ENCODE measurements at regions not wholly inside any gene's neighbourhood (a gene's known extent, or its start where the extent isn't known, plus 50 kb on each side); places are given as distances from the start of the nearest gene placed in this dataset.

DNA sequence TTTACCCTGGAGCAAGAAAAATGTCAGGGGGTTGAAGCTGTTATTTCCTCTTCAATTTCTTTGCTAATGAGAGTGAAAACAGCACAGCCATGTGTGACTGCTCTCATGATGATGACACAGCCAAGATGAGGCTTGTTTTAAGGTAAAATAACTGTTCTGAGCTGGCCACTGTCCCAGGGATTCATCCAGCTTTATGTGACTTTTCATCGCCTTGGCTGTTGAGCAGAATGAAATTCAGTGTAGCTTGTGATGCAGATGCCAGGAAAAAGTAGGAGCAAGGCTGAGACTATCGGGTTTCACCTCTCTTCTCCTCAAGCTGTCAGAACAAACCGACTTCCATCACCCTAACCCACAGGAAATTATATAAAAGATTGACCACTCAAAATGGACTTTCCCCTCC is 361.8 kb upstream of the CDH5 start:
- H3K4me1 Mint-ChIP-seq: no peaks in the 10 kb centered on the region
- DNase-seq (no peak), ATAC-seq (no peak)
- H3K27me3 Mint-ChIP-seq: no peaks in the 10 kb centered on the region
- H3K4me3 Mint-ChIP-seq: no peak overlapping the region
- H3K36me3 Mint-ChIP-seq (ENCODE audit: low read depth): no peaks in the 10 kb centered on the region
- no peak overlapping the region for H3K27ac Mint-ChIP-seq
- no peaks in the 10 kb centered on the region for H3K9me3 ChIP-seq (ENCODE audit: control insufficient read depth, low read length, poor library complexity, severe bottlenecking)

DNA sequence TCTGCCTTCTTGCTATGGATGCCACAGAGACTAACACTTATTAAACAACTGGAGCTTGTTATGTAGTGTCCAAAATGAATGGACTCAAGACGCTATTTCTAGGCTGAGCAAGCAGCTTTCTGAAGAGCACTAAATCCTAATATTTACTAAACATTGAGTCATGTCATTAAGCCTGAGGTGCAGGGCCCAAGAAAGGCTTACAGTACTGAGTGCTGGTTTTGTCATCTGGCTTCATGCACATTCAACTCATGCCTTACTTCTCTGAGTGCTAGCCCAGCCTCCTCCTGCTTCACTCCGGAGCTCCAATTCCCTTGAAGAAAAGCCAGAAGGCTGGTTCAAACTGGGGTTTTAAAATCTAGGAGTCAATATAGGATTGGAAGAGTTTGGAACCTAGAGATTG is 363.3 kb upstream of the CDH5 start:
- Mint-ChIP-seq H3K27ac (no peak overlapping the region), H3K4me3 (no peak overlapping the region), H3K4me1 (no peaks in the 10 kb centered on the region), H3K36me3 (ENCODE audit: low read depth) (no peaks in the 10 kb centered on the region), H3K27me3 (no peaks in the 10 kb centered on the region)
- no peak for ATAC-seq
- no peaks in the 10 kb centered on the region for H3K9me3 ChIP-seq (ENCODE audit: control insufficient read depth, low read length, poor library complexity, severe bottlenecking)
- no peak for DNase-seq

DNA sequence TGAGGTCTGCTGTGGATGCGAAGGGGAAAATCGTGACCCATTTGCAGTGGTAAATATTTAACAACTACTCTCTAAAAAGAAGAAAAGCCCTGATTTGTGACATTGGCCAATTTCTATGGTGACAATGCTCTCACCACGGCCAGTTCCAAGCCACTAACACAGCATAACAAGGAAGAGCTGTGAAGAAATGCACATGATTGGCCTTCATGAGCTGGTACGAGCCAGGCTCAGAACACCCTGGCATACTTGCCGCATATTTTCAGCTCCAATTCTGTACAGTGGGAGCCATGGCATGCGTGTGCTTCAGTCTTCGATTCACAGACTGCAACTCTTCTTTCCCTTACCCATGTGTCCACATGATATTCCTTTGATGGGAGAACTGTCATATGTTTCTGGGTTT is 363.9 kb upstream of the CDH5 start:
- H3K4me1 Mint-ChIP-seq: no peaks in the 10 kb centered on the region
- no peak overlapping the region for H3K4me3 Mint-ChIP-seq
- H3K27ac Mint-ChIP-seq: no peak overlapping the region
- no peaks in the 10 kb centered on the region for H3K27me3 Mint-ChIP-seq
- H3K9me3 ChIP-seq (ENCODE audit: control insufficient read depth, low read length, poor library complexity, severe bottlenecking): no peaks in the 10 kb centered on the region
- ATAC-seq: no peak
- DNase-seq: no peak
- H3K36me3 Mint-ChIP-seq (ENCODE audit: low read depth): no peaks in the 10 kb centered on the region

DNA sequence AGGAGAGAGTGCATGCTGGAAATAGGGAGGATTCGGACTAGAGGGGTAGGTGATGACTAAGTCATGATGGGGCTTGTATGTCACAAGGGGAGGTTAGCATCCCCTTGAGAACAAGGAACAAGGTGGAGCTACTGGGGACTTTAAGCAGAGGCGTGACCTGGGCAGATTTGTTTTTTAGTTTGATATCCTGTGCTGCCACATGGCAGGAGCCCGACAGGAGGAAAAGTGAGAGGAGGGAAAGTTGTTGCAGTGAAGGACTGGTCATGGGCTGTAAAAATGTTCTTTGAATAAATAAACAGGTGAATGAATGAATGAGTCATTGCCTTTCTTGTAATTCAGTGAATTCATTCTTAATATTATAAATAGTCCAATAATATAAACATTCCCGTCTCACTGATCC is 365.1 kb upstream of the CDH5 start:
- H3K9me3 ChIP-seq (ENCODE audit: control insufficient read depth, low read length, poor library complexity, severe bottlenecking): no peaks in the 10 kb centered on the region
- ATAC-seq (no peak), DNase-seq (no peak)
- H3K36me3 Mint-ChIP-seq (ENCODE audit: low read depth): no peaks in the 10 kb centered on the region
- no peak overlapping the region for H3K27ac Mint-ChIP-seq
- H3K4me3 Mint-ChIP-seq: no peak overlapping the region
- H3K4me1 Mint-ChIP-seq: no peaks in the 10 kb centered on the region
- no peaks in the 10 kb centered on the region for H3K27me3 Mint-ChIP-seq

DNA sequence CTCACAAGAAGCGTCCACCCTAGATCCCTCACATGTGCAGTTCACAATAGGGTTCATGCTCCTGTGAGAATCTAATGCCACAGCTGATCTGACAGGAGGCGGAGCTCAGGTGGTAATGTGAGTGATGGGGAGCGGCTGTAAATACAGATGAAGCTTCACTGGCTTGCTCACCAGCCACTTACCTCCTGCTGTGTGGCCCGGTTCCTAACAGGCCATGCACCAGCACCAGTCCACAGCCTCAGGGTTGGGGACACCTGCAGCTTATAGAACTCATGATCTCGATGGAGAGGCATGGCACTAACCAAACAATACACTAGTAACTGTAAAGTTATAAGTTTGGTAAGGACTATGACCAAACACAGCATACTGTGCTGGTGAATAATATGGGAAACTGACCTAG is 368.0 kb upstream of the CDH5 start:
- no peak overlapping the region for H3K27ac Mint-ChIP-seq
- no peak overlapping the region for H3K4me3 Mint-ChIP-seq
- no peaks in the 10 kb centered on the region for H3K9me3 ChIP-seq (ENCODE audit: control insufficient read depth, low read length, poor library complexity, severe bottlenecking)
- no peaks in the 10 kb centered on the region for H3K27me3 Mint-ChIP-seq
- DNase-seq: no peak
- H3K4me1 Mint-ChIP-seq: no peaks in the 10 kb centered on the region
- no peaks in the 10 kb centered on the region for H3K36me3 Mint-ChIP-seq (ENCODE audit: low read depth)
- ATAC-seq: no peak

DNA sequence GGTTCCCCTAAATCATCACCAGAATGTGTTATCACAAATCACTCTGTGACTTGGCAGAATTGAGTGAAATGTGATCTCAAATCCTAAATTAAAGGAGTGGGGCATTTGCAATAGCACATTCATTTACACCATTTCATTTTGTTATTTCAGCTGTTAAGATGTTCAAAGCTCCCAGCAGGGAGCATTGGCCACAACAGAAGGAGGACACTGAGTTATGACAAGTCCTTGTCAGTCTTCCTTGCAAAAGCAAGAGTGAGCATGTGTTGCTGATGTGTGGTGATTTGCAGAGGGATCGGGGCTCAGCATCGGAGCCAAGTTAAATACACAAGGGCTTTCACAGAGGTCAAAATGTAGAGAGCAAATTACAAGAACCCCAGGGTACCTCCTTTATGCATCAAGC is 372.2 kb upstream of the CDH5 start:
- ATAC-seq (no peak), DNase-seq (no peak)
- Mint-ChIP-seq H3K4me3 (no peak overlapping the region), H3K27ac (no peak overlapping the region), H3K27me3 (no peaks in the 10 kb centered on the region), H3K4me1 (no peaks in the 10 kb centered on the region), H3K36me3 (ENCODE audit: low read depth) (no peaks in the 10 kb centered on the region)
- H3K9me3 ChIP-seq (ENCODE audit: control insufficient read depth, low read length, poor library complexity, severe bottlenecking): no peaks in the 10 kb centered on the region

DNA sequence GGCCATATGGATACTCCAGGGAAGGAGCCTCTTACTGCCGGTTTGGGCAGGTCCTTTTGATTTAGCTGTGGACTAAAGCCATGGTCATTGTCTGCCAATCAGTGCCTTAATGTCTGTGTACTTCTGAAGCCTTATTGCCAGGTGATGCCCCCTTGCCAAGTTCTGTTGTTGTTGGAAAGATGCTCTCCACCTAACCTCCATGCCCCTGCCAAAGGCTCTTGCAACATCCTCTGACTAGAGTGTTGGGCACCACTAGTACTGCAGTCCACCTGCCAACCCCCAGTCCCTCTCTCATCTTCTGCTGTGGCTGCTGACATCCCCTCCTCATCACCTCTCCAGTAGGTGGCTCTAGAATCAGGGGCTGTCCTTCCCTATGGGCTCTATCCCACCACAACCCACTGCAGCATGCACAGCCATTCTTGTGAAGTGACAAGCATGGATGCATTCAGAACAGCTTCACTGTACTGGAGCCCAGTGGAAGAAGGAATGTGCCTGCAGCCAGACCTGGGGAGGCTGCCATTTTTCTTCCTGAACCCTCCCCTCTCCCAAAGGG is 375.3 kb upstream of the CDH5 start:
- no peaks in the 10 kb centered on the region for H3K9me3 ChIP-seq (ENCODE audit: control insufficient read depth, low read length, poor library complexity, severe bottlenecking)
- DNase-seq: no peak
- H3K4me3 Mint-ChIP-seq: no peak overlapping the region
- ATAC-seq: no peak
- no peaks in the 10 kb centered on the region for H3K27me3 Mint-ChIP-seq
- H3K27ac Mint-ChIP-seq: no peak overlapping the region
- H3K4me1 Mint-ChIP-seq: no peaks in the 10 kb centered on the region
- no peaks in the 10 kb centered on the region for H3K36me3 Mint-ChIP-seq (ENCODE audit: low read depth)

DNA sequence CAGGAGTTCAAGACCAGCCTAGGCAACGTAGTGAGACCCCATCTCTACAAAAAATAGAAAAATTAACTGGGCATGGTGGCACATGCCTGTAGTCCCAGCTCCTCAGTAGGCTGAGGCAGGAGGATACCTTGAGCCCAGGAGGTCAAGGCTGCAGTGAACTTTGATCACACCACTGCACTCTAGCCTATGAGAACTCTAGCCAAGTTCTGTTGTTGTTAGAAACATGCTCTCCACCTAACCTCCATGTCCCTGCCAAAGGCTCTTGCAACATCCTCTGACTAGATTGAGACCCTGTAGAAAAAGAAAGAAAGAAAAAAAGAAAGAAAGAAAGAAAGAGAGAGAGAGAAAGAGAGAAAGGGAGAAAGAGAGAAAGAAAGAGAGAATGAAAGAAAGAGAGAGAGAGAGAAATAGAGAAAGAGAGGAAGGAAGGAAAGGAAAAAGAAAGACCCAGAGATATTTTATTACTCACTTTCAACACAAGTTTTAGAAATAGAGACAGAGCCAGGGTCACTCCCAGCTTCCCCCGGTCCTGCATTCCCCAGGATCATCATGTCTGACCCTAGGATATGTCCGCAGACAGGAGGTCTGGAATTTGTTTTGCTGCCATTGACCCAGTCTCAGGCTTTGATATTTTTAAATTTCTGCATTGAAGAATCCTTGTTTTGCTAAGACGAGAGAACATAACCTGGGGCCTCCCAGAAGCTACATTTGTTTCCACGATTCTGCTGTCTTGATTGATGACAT is 376.5 kb upstream of the CDH5 start:
- H3K4me3 Mint-ChIP-seq: no peak overlapping the region
- H3K27me3 Mint-ChIP-seq: no peaks in the 10 kb centered on the region
- H3K4me1 Mint-ChIP-seq: no peaks in the 10 kb centered on the region
- ATAC-seq (no peak), DNase-seq (no peak)
- H3K36me3 Mint-ChIP-seq (ENCODE audit: low read depth): no peaks in the 10 kb centered on the region
- no peaks in the 10 kb centered on the region for H3K9me3 ChIP-seq (ENCODE audit: control insufficient read depth, low read length, poor library complexity, severe bottlenecking)
- H3K27ac Mint-ChIP-seq: no peak overlapping the region

DNA sequence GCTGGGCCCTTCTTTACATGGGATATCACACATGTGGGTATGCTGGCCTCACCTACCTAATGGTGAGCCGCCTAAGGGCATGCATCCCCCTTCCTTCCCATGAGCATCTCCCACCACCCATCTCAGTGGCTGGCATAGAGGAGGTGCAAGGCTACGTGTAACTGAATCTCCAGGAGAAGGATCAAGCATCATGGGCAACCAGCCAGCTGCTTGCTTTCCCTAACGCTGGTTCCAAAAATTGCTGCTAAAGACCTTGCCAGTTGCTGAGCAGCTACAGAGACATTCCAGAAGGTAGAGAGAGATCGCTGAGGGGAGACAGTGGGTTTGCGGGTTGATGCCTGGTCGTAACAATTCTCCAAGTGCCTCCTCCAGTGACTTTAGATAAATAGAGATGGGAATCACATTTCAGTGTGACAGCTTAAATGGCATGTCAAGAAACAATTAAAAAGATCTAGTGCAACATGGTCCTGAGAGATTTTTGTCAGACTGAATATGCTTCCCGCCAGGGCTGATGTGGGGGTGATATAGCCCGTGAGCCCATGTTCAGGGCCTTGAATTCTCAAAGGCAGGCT is 378.4 kb upstream of the CDH5 start:
- H3K27ac Mint-ChIP-seq: no peak overlapping the region
- no peak overlapping the region for H3K4me3 Mint-ChIP-seq
- ATAC-seq: no peak
- H3K4me1 Mint-ChIP-seq: no peaks in the 10 kb centered on the region
- no peaks in the 10 kb centered on the region for H3K36me3 Mint-ChIP-seq (ENCODE audit: low read depth)
- peaks cover 2% of the 10 kb centered on the region for H3K27me3 Mint-ChIP-seq
- no peaks in the 10 kb centered on the region for H3K9me3 ChIP-seq (ENCODE audit: control insufficient read depth, low read length, poor library complexity, severe bottlenecking)
- no peak for DNase-seq

DNA sequence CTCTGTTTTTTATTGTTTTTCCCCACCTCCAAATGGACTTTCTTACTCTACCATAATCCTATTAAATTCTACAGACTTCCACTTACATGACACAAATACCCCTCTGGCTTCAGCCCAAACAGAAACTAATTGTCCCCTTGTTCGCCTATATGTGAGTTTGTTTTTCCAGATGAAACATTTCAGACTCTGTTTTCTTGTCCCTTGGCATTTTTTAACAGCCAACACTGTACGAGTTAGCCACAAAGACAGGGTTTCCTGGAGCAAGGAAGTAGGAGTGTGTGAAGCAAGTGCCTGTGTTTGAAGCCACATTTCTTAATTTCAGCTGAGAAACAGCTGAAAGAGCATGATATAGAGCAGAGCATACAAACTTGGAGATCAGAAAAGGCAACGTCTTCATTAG is 382.2 kb upstream of the CDH5 start:
- H3K9me3 ChIP-seq (ENCODE audit: control insufficient read depth, low read length, poor library complexity, severe bottlenecking): no peaks in the 10 kb centered on the region
- no peaks in the 10 kb centered on the region for H3K4me1 Mint-ChIP-seq
- ATAC-seq (no peak), DNase-seq (no peak)
- no peaks in the 10 kb centered on the region for H3K36me3 Mint-ChIP-seq (ENCODE audit: low read depth)
- H3K27ac Mint-ChIP-seq: no peak overlapping the region
- peaks cover 8% of the 10 kb centered on the region for H3K27me3 Mint-ChIP-seq
- H3K4me3 Mint-ChIP-seq: no peak overlapping the region

DNA sequence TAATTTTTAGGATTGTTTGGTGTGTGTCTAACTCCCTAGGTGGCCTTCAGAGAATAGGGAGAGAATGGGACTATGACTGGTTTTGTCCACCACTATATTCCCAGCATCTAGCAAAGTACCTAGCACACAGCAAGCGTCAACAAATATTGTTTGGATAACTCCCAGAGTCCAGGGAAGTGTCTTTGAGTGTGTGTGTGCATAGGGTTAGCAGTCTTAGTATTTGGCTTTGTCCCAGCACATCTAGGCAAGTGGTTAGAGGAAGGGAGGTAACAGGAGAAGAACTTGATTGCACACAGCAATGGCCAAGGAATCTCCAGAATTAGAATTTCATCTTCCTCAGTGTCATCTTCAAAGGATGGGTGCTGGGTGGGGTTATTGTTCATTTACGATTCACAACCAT is 385.4 kb upstream of the CDH5 start:
- Mint-ChIP-seq H3K27me3 (peaks cover 8% of the 10 kb centered on the region), H3K4me1 (no peaks in the 10 kb centered on the region), H3K36me3 (ENCODE audit: low read depth) (no peaks in the 10 kb centered on the region), H3K27ac (no peak overlapping the region), H3K4me3 (no peak overlapping the region)
- DNase-seq (no peak), ATAC-seq (no peak)
- no peaks in the 10 kb centered on the region for H3K9me3 ChIP-seq (ENCODE audit: control insufficient read depth, low read length, poor library complexity, severe bottlenecking)

DNA sequence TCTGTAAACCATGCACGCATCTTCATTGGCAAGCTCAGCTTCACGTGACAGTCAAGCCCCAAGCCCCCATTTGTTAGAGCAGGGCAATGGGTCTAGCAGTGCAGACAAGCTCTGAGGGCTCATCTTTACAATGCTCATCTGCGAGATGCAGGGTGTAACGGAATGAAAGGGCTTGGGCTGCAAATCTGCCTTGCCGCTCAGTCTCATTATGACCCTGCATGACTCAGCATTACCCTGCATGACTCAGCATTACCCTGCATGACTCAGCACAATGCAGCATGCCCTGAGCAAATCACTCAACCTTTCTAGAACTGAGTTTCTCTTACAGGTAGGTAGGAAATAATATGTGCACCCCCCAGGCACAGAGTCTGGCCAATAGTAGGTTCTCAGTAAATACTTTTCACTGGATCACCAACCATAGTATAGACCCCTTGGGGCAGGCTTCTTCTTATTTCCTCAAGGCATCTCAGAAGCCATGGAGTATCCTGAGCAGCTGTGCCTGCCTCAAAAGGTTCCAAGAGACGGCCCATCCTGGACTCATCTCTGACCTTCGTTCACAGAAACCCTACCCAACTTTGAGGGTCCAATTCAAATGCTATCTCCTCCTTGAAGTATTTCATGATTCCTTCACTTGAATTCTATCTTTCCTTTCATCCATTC is 391.3 kb upstream of the CDH5 start:
- Mint-ChIP-seq H3K27ac (no peak overlapping the region), H3K4me3 (no peak overlapping the region), H3K36me3 (ENCODE audit: low read depth) (no peaks in the 10 kb centered on the region), H3K27me3 (no peaks in the 10 kb centered on the region), H3K4me1 (no peaks in the 10 kb centered on the region)
- no peaks in the 10 kb centered on the region for H3K9me3 ChIP-seq (ENCODE audit: control insufficient read depth, low read length, poor library complexity, severe bottlenecking)
- ATAC-seq (no peak), DNase-seq (no peak)

DNA sequence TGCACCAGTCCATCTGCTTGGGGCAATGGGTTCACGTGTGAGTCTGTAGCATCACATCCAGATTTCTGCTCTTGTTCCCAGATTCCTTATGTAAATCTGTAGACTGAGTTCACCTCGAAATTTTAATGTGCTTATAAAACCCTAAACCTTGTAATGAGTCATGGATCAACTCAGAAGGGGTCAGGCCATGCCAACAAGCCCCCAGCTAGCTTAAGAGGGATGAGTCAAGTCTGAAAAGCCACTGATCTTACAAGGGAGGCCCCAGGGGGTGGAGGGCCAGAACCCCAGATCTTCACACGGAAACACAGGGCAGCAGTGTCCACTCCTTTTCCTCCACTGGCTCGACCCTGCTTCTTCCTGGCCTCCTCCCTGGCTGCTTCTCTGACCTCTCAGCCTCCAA is 399.1 kb upstream of the CDH5 start:
- Mint-ChIP-seq H3K4me3 (no peak overlapping the region), H3K4me1 (no peaks in the 10 kb centered on the region), H3K27me3 (no peaks in the 10 kb centered on the region), H3K36me3 (ENCODE audit: low read depth) (no peaks in the 10 kb centered on the region), H3K27ac (no peak overlapping the region)
- DNase-seq: no peak
- ATAC-seq: no peak
- H3K9me3 ChIP-seq (ENCODE audit: control insufficient read depth, low read length, poor library complexity, severe bottlenecking): no peaks in the 10 kb centered on the region

DNA sequence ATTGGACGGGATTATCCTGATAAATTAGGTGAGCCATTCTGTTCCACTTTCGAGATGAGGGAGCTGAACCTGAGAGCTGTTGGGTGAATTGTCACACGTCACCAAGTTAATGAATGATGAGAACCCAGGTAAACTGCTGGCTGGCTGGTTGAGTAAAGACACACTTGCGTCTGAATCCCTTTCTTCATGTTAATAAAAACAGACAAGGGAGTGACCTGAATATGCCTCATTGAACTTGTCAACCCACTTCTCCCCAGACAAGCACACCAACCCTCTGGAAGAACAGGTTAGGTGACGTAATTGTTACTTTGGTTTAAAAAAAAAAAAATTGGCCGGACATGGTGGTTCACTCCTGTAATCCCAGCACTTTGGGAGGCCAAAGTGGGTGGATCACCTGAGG is 400.9 kb upstream of the CDH5 start:
- H3K27ac Mint-ChIP-seq: no peak overlapping the region
- H3K9me3 ChIP-seq (ENCODE audit: control insufficient read depth, low read length, poor library complexity, severe bottlenecking): no peaks in the 10 kb centered on the region
- no peaks in the 10 kb centered on the region for H3K4me1 Mint-ChIP-seq
- no peak for ATAC-seq
- H3K27me3 Mint-ChIP-seq: no peaks in the 10 kb centered on the region
- DNase-seq: no peak
- H3K36me3 Mint-ChIP-seq (ENCODE audit: low read depth): no peaks in the 10 kb centered on the region
- H3K4me3 Mint-ChIP-seq: no peak overlapping the region
